ENCODE measurements at regions not wholly inside any gene's neighbourhood (a gene's known extent, or its start where the extent isn't known, plus 50 kb on each side); places are given as distances from the start of the nearest gene placed in this dataset.

DNA sequence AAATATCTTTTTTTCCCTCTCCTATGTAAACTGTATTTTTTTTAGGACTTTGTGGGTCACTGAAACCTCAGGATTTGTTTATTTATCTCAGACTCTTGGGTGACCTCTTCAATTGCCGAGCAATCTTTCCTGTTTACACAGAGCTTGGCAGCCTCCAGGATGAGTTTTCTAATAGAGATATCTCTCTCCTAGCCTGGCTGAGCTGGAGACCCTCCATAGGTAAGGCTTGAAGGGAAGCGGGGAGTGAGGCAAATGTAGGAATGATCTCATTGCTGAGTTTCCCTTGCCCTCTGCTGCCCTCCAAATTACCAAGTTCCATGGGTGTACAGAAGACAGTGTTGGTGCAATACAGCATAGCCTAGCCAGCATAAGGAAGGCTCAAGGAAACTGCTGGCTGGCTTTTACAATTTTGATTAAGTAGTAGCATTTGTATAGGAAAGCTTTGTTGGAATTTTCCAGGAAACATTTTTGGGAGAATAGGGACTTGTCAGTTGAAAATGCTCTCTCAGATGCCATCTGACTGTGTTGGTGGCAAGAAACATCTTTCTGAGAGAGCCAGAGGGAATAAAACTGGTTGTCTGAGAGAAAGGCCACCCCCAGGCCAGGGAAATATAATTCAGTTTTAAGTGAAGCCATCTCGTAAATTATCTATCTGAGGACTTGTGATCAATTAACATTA is 116.0 kb downstream of the NMUR2 start:
- no peak overlapping the region for H3K4me3 ChIP-seq (ENCODE audit: low read depth, low read length)
- DNase-seq (no peak), ATAC-seq (ENCODE audit: low read depth in 2 of 2) (no peak)
- Mint-ChIP-seq H3K9me3 (peaks cover 0 to 3% (median 0%) of the 10 kb centered on the region in 7 donors), H3K4me3 (no peak overlapping the region), H3K27ac (no peak overlapping the region), H3K36me3 (no peaks in the 10 kb centered on the region), H3K4me1 (no peaks in the 10 kb centered on the region), H3K27me3 (no peaks in the 10 kb centered on the region)
- no peaks in the 10 kb centered on the region for H3K27me3 ChIP-seq (ENCODE audit: control insufficient read depth, insufficient read depth, low read length)
- no peaks in the 10 kb centered on the region for H3K36me3 ChIP-seq (ENCODE audit: control insufficient read depth, insufficient read depth, low read length)
- H3K27ac ChIP-seq (ENCODE audit: insufficient read depth, low read length, poor library complexity, severe bottlenecking) = no peak overlapping the region
- H3K9me3 ChIP-seq (ENCODE audit: control insufficient read depth in 2 of 2, low read length in 2 of 2) = no peaks in the 10 kb centered on the region
- no peaks in the 10 kb centered on the region for H3K4me1 ChIP-seq (ENCODE audit: control insufficient read depth, insufficient read depth, low read length, poor library complexity, severe bottlenecking)

- DNase-seq = no peak
- ATAC-seq (ENCODE audit: low read depth in 2 of 2) = no peak
- Mint-ChIP-seq H3K9me3 (peaks cover 0 to 6% (median 0%) of the 10 kb centered on the region in 7 donors), H3K36me3 (no peaks in the 10 kb centered on the region), H3K27ac (no peak overlapping the region), H3K4me1 (no peaks in the 10 kb centered on the region), H3K4me3 (no peak overlapping the region), H3K27me3 (no peaks in the 10 kb centered on the region)
- Histone ChIP-seq H3K4me1 (ENCODE audit: control insufficient read depth, insufficient read depth, low read length, poor library complexity, severe bottlenecking) (no peaks in the 10 kb centered on the region), H3K9me3 (ENCODE audit: control insufficient read depth in 2 of 2, low read length in 2 of 2) (no peaks in the 10 kb centered on the region), H3K4me3 (ENCODE audit: low read depth, low read length) (no peak overlapping the region), H3K27me3 (ENCODE audit: control insufficient read depth, insufficient read depth, low read length) (peaks cover 1% of the 10 kb centered on the region), H3K27ac (ENCODE audit: insufficient read depth, low read length, poor library complexity, severe bottlenecking) (no peak overlapping the region), H3K36me3 (ENCODE audit: control insufficient read depth, insufficient read depth, low read length) (no peaks in the 10 kb centered on the region)
Measured at GRCh38 chr5:152288499-152288898, 116.6 kb downstream of the NMUR2 start.

DNA sequence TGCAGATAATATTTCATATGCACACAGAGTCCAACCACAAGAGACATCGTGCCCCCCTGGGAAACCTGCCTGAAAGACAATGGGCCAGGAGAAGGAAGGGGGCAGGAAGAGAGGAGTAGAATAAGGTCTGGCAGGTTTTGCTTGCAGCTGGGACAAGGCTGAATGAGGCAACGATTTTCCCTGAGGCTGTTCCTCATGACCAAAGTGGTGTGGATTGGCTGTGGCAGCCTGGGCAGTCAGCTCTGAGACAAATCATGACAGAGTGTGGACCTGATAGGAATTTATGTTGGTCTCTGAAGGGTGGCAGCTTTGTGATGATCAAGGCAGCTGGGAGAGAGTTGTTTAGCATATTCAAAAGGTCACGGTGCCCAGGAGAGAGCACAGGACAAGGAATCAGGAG is 119.3 kb downstream of the NMUR2 start:
- Histone ChIP-seq H3K27me3 (ENCODE audit: control insufficient read depth, insufficient read depth, low read length) (peaks cover 1% of the 10 kb centered on the region), H3K9me3 (ENCODE audit: control insufficient read depth in 2 of 2, low read length in 2 of 2) (no peaks in the 10 kb centered on the region), H3K27ac (ENCODE audit: insufficient read depth, low read length, poor library complexity, severe bottlenecking) (no peak overlapping the region), H3K36me3 (ENCODE audit: control insufficient read depth, insufficient read depth, low read length) (no peaks in the 10 kb centered on the region), H3K4me3 (ENCODE audit: low read depth, low read length) (no peak overlapping the region), H3K4me1 (ENCODE audit: control insufficient read depth, insufficient read depth, low read length, poor library complexity, severe bottlenecking) (no peaks in the 10 kb centered on the region)
- Mint-ChIP-seq H3K27ac (no peak overlapping the region), H3K9me3 (peaks cover 0 to 5% (median 0%) of the 10 kb centered on the region in 7 donors), H3K36me3 (no peaks in the 10 kb centered on the region), H3K4me1 (no peaks in the 10 kb centered on the region), H3K27me3 (no peaks in the 10 kb centered on the region), H3K4me3 (no peak overlapping the region)
- ATAC-seq (ENCODE audit: low read depth in 2 of 2) = no peak
- DNase-seq = no peak

DNA sequence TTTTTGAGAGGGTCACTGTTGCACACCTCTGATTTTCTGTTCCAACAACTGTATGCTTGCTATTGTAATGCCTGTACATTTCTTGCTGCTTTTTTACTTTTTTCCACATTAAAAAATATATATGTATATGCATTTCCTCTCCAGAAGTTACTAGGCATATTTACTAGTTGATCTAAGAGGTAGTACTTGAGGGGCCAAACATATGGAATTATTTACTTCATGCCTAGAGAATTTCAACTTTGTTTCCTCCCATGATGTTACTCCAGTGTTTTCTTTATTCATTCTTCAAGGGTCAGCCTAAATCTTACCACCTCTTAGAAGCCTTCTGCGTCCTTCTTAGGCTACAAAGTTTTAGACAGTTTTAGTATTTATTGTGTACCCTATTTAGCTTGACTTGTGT is 122.7 kb downstream of the NMUR2 start:
- Mint-ChIP-seq H3K4me3 (no peak overlapping the region), H3K27ac (no peak overlapping the region), H3K27me3 (no peaks in the 10 kb centered on the region), H3K4me1 (no peaks in the 10 kb centered on the region), H3K9me3 (peaks cover 0 to 9% (median 0%) of the 10 kb centered on the region in 7 donors), H3K36me3 (no peaks in the 10 kb centered on the region)
- Histone ChIP-seq H3K36me3 (ENCODE audit: control insufficient read depth, insufficient read depth, low read length) (no peaks in the 10 kb centered on the region), H3K4me1 (ENCODE audit: control insufficient read depth, insufficient read depth, low read length, poor library complexity, severe bottlenecking) (no peaks in the 10 kb centered on the region), H3K27ac (ENCODE audit: insufficient read depth, low read length, poor library complexity, severe bottlenecking) (no peak overlapping the region), H3K9me3 (ENCODE audit: control insufficient read depth in 2 of 2, low read length in 2 of 2) (no peaks in the 10 kb centered on the region), H3K4me3 (ENCODE audit: low read depth, low read length) (no peak overlapping the region), H3K27me3 (ENCODE audit: control insufficient read depth, insufficient read depth, low read length) (peaks cover 1% of the 10 kb centered on the region)
- ATAC-seq (ENCODE audit: low read depth in 2 of 2) (no peak), DNase-seq (no peak)

- H3K27me3 Mint-ChIP-seq = no peaks in the 10 kb centered on the region
- DNase-seq = no peak
- no peak overlapping the region for H3K4me3 Mint-ChIP-seq
- no peaks in the 10 kb centered on the region for H3K36me3 Mint-ChIP-seq
- H3K27ac ChIP-seq (ENCODE audit: insufficient read depth, low read length, poor library complexity, severe bottlenecking) = no peak overlapping the region
- H3K4me1 ChIP-seq (ENCODE audit: control insufficient read depth, insufficient read depth, low read length, poor library complexity, severe bottlenecking) = no peaks in the 10 kb centered on the region
- ATAC-seq (ENCODE audit: low read depth in 2 of 2) = no peak
- no peaks in the 10 kb centered on the region for H3K9me3 ChIP-seq (ENCODE audit: control insufficient read depth in 2 of 2, low read length in 2 of 2)
- no peak overlapping the region for H3K27ac Mint-ChIP-seq
- H3K4me1 Mint-ChIP-seq = no peaks in the 10 kb centered on the region
- no peak overlapping the region for H3K4me3 ChIP-seq (ENCODE audit: low read depth, low read length)
- no peaks in the 10 kb centered on the region for H3K27me3 ChIP-seq (ENCODE audit: control insufficient read depth, insufficient read depth, low read length)
- no peaks in the 10 kb centered on the region for H3K36me3 ChIP-seq (ENCODE audit: control insufficient read depth, insufficient read depth, low read length)
- H3K9me3 Mint-ChIP-seq = peaks cover 0 to 4% (median 0%) of the 10 kb centered on the region in 7 donors
Measured at GRCh38 chr5:152277936-152278335, 127.1 kb downstream of the NMUR2 start.

GRCh38 chr5:152274224-152274623 is 130.9 kb downstream of the NMUR2 start:
- Mint-ChIP-seq H3K36me3 (no peaks in the 10 kb centered on the region), H3K27ac (no peak overlapping the region), H3K9me3 (peaks cover 0 to 2% (median 0%) of the 10 kb centered on the region in 7 donors), H3K4me3 (no peak overlapping the region), H3K27me3 (no peaks in the 10 kb centered on the region), H3K4me1 (no peaks in the 10 kb centered on the region)
- H3K27ac ChIP-seq (ENCODE audit: insufficient read depth, low read length, poor library complexity, severe bottlenecking) = no peak overlapping the region
- DNase-seq = no peak
- H3K27me3 ChIP-seq (ENCODE audit: control insufficient read depth, insufficient read depth, low read length) = no peaks in the 10 kb centered on the region
- H3K4me3 ChIP-seq (ENCODE audit: low read depth, low read length) = no peak overlapping the region
- H3K36me3 ChIP-seq (ENCODE audit: control insufficient read depth, insufficient read depth, low read length) = no peaks in the 10 kb centered on the region
- ATAC-seq (ENCODE audit: low read depth in 2 of 2) = no peak
- no peaks in the 10 kb centered on the region for H3K4me1 ChIP-seq (ENCODE audit: control insufficient read depth, insufficient read depth, low read length, poor library complexity, severe bottlenecking)
- H3K9me3 ChIP-seq (ENCODE audit: control insufficient read depth in 2 of 2, low read length in 2 of 2) = no peaks in the 10 kb centered on the region

- H3K36me3 ChIP-seq (ENCODE audit: control insufficient read depth, insufficient read depth, low read length) = no peaks in the 10 kb centered on the region
- no peaks in the 10 kb centered on the region for H3K27me3 ChIP-seq (ENCODE audit: control insufficient read depth, insufficient read depth, low read length)
- peaks cover 0 to 2% (median 0%) of the 10 kb centered on the region in 7 donors for H3K9me3 Mint-ChIP-seq
- no peak overlapping the region for H3K4me3 ChIP-seq (ENCODE audit: low read depth, low read length)
- no peaks in the 10 kb centered on the region for H3K4me1 Mint-ChIP-seq
- H3K27me3 Mint-ChIP-seq = no peaks in the 10 kb centered on the region
- no peaks in the 10 kb centered on the region for H3K4me1 ChIP-seq (ENCODE audit: control insufficient read depth, insufficient read depth, low read length, poor library complexity, severe bottlenecking)
- DNase-seq (no peak), ATAC-seq (ENCODE audit: low read depth in 2 of 2) (no peak)
- H3K27ac Mint-ChIP-seq = no peak overlapping the region
- H3K4me3 Mint-ChIP-seq = no peak overlapping the region
- H3K27ac ChIP-seq (ENCODE audit: insufficient read depth, low read length, poor library complexity, severe bottlenecking) = no peak overlapping the region
- H3K36me3 Mint-ChIP-seq = no peaks in the 10 kb centered on the region
- no peaks in the 10 kb centered on the region for H3K9me3 ChIP-seq (ENCODE audit: control insufficient read depth in 2 of 2, low read length in 2 of 2)
Measured at GRCh38 chr5:152271420-152271819, 133.7 kb downstream of the NMUR2 start.

DNA sequence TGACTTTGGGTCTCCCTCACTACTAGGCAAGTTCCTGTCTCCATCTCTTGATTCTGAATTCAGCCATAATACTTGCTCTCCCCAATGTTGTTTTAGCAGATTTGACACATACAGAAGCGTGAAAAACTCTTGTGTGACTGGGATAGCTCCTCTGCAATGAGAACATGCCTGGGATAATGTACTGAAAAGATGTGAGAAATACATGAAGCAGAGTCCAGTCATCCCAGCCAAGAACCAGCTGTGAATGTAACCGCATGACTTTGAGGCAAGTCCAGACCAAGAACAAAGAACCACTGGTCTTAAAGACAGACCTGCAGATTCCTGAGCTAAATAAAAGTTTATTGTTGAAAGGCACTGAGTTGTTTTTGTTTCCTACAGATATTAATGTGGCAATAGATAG is 135.0 kb downstream of the NMUR2 start:
- H3K27me3 ChIP-seq (ENCODE audit: control insufficient read depth, insufficient read depth, low read length) = no peaks in the 10 kb centered on the region

More for the DNA sequence above, 135.0 kb downstream of the NMUR2 start:
- Histone ChIP-seq H3K4me1 (ENCODE audit: control insufficient read depth, insufficient read depth, low read length, poor library complexity, severe bottlenecking) (no peaks in the 10 kb centered on the region), H3K9me3 (ENCODE audit: control insufficient read depth in 2 of 2, low read length in 2 of 2) (no peaks in the 10 kb centered on the region), H3K27ac (ENCODE audit: insufficient read depth, low read length, poor library complexity, severe bottlenecking) (no peak overlapping the region), H3K4me3 (ENCODE audit: low read depth, low read length) (no peak overlapping the region), H3K36me3 (ENCODE audit: control insufficient read depth, insufficient read depth, low read length) (no peaks in the 10 kb centered on the region)
- ATAC-seq (ENCODE audit: low read depth in 2 of 2) = no peak
- Mint-ChIP-seq H3K4me3 (no peak overlapping the region), H3K9me3 (peaks cover 0 to 2% (median 0%) of the 10 kb centered on the region in 7 donors), H3K27ac (no peak overlapping the region), H3K4me1 (no peaks in the 10 kb centered on the region), H3K36me3 (no peaks in the 10 kb centered on the region), H3K27me3 (no peaks in the 10 kb centered on the region)
- DNase-seq = no peak

Measured in CD4-positive, CD25-positive, alpha-beta regulatory T cell (primary cell).